Skeletal muscle tissue (tissue), 3 donors: ENCODE measurements at regions not wholly inside any gene's neighbourhood (a gene's known extent, or its start where the extent isn't known, plus 50 kb on each side); places are given as distances from the start of the nearest gene placed in this dataset.

Experiments used
- H3K27ac ChIP-seq: one replicate; pipeline ENCODE4 v1.7.0; 2013; ENCODE audit warnings: mild to moderate bottlenecking, low read depth, low read length, inconsistent platforms
- H3K27me3 ChIP-seq, 3 donors: one replicate each; pipeline ENCODE4 v1.7.0; 2013; ENCODE audit warnings: low read length in 3 of 3; ENCODE audit not compliant: control insufficient read depth in 3 of 3, insufficient read depth in 3 of 3
- H3K36me3 ChIP-seq, 3 donors: one replicate each; pipeline ENCODE4 v1.7.0; 2013; ENCODE audit warnings: low read length in 3 of 3; ENCODE audit not compliant: control insufficient read depth in 3 of 3, insufficient read depth in 3 of 3
- H3K4me1 ChIP-seq, 3 donors: one replicate each; pipeline ENCODE4 v1.7.0; 2013; ENCODE audit warnings: low read length in 3 of 3, mild to moderate bottlenecking in 3 of 3; ENCODE audit not compliant: control insufficient read depth in 3 of 3, insufficient read depth in 3 of 3
- H3K4me3 ChIP-seq, 3 donors: one replicate each; pipeline ENCODE4 v1.7.0; 2013; ENCODE audit warnings: low read length in 3 of 3
- H3K9ac ChIP-seq, 3 donors: one replicate each; pipeline ENCODE4 v1.7.0; 2013; ENCODE audit warnings: low read length in 3 of 3, mild to moderate bottlenecking in 3 of 3, moderate library complexity in 2 of 3, low read depth in 1 of 3
- H3K9me3 ChIP-seq, 3 donors: one replicate each; pipeline ENCODE4 v1.7.0; 2013; ENCODE audit warnings: low read length in 3 of 3; ENCODE audit not compliant: control insufficient read depth in 3 of 3
- donor health status: Osteomylitis.

GRCh38 chr5:92917044-92917443 lies 664.0 kb downstream of the NR2F1-AS1 start:
- Histone ChIP-seq H3K9ac (no peak overlapping the region), H3K9me3 (no peaks in the 10 kb centered on the region), H3K4me3 (no peak overlapping the region)

GRCh38 chr5:92916036-92916435 lies 665.0 kb downstream of the NR2F1-AS1 start:
- no peak overlapping the region for H3K9ac ChIP-seq
- no peak overlapping the region for H3K4me3 ChIP-seq
- H3K27ac ChIP-seq: no peak overlapping the region
- no peaks in the 10 kb centered on the region for H3K4me1 ChIP-seq
- no peaks in the 10 kb centered on the region for H3K36me3 ChIP-seq
- no peaks in the 10 kb centered on the region for H3K9me3 ChIP-seq
- no peaks in the 10 kb centered on the region for H3K27me3 ChIP-seq

More at GRCh38 chr5:92917044-92917443, 664.0 kb downstream of the NR2F1-AS1 start:
- no peaks in the 10 kb centered on the region for H3K36me3 ChIP-seq
- no peaks in the 10 kb centered on the region for H3K27me3 ChIP-seq
- H3K4me1 ChIP-seq: no peaks in the 10 kb centered on the region
- no peak overlapping the region for H3K27ac ChIP-seq

- no peaks in the 10 kb centered on the region for H3K27me3 ChIP-seq
- H3K4me1 ChIP-seq: no peaks in the 10 kb centered on the region
- H3K9ac ChIP-seq: no peak overlapping the region
- H3K9me3 ChIP-seq: no peaks in the 10 kb centered on the region
- no peak overlapping the region for H3K27ac ChIP-seq
- no peaks in the 10 kb centered on the region for H3K36me3 ChIP-seq
- no peak overlapping the region for H3K4me3 ChIP-seq
Measured at GRCh38 chr5:92912283-92912682, 668.7 kb downstream of the NR2F1-AS1 start.

- Histone ChIP-seq H3K9ac (no peak overlapping the region), H3K27me3 (no peaks in the 10 kb centered on the region), H3K4me3 (no peak overlapping the region), H3K27ac (no peak overlapping the region), H3K4me1 (no peaks in the 10 kb centered on the region), H3K36me3 (no peaks in the 10 kb centered on the region), H3K9me3 (no peaks in the 10 kb centered on the region)
Measured at GRCh38 chr5:92911851-92912250, 669.2 kb downstream of the NR2F1-AS1 start.

GRCh38 chr5:92911293-92911692 lies 669.7 kb downstream of the NR2F1-AS1 start:
- Histone ChIP-seq H3K4me3 (no peak overlapping the region), H3K36me3 (no peaks in the 10 kb centered on the region), H3K9ac (no peak overlapping the region), H3K27ac (no peak overlapping the region), H3K4me1 (no peaks in the 10 kb centered on the region), H3K27me3 (no peaks in the 10 kb centered on the region), H3K9me3 (no peaks in the 10 kb centered on the region)

- Histone ChIP-seq H3K9me3 (no peaks in the 10 kb centered on the region), H3K4me3 (no peak overlapping the region), H3K9ac (no peak overlapping the region), H3K4me1 (no peaks in the 10 kb centered on the region), H3K27me3 (no peaks in the 10 kb centered on the region), H3K27ac (no peak overlapping the region), H3K36me3 (no peaks in the 10 kb centered on the region)
Measured at GRCh38 chr5:92909602-92909962, 671.4 kb downstream of the NR2F1-AS1 start.

GRCh38 chr5:92908952-92909601 lies 671.9 kb downstream of the NR2F1-AS1 start:
- Histone ChIP-seq H3K27ac (no peak overlapping the region), H3K27me3 (no peaks in the 10 kb centered on the region), H3K9ac (no peak overlapping the region)

GRCh38 chr5:92907938-92908606 lies 672.9 kb downstream of the NR2F1-AS1 start:
- Histone ChIP-seq H3K36me3 (no peaks in the 10 kb centered on the region), H3K27me3 (no peaks in the 10 kb centered on the region), H3K9me3 (no peaks in the 10 kb centered on the region), H3K4me3 (no peak overlapping the region), H3K27ac (no peak overlapping the region), H3K4me1 (no peaks in the 10 kb centered on the region), H3K9ac (no peak overlapping the region)

More at GRCh38 chr5:92908952-92909601, 671.9 kb downstream of the NR2F1-AS1 start:
- no peaks in the 10 kb centered on the region for H3K4me1 ChIP-seq
- H3K9me3 ChIP-seq: no peaks in the 10 kb centered on the region
- H3K36me3 ChIP-seq: no peaks in the 10 kb centered on the region
- no peak overlapping the region for H3K4me3 ChIP-seq

- Histone ChIP-seq H3K4me1 (no peaks in the 10 kb centered on the region), H3K4me3 (no peak overlapping the region), H3K36me3 (no peaks in the 10 kb centered on the region), H3K27ac (no peak overlapping the region), H3K27me3 (no peaks in the 10 kb centered on the region), H3K9ac (no peak overlapping the region), H3K9me3 (no peaks in the 10 kb centered on the region)
Measured at GRCh38 chr5:92906798-92907376, 674.1 kb downstream of the NR2F1-AS1 start.

- H3K36me3 ChIP-seq: no peaks in the 10 kb centered on the region
- H3K27ac ChIP-seq: no peak overlapping the region
- H3K9ac ChIP-seq: no peak overlapping the region
- no peak overlapping the region for H3K4me3 ChIP-seq
- no peaks in the 10 kb centered on the region for H3K27me3 ChIP-seq
- no peaks in the 10 kb centered on the region for H3K4me1 ChIP-seq
- H3K9me3 ChIP-seq: no peaks in the 10 kb centered on the region
Measured at GRCh38 chr5:92904021-92904420, 677.0 kb downstream of the NR2F1-AS1 start.
